Fibroblast of skin of left quadriceps (primary cell): ENCODE measurements at regions not wholly inside any gene's neighbourhood (a gene's known extent, or its start where the extent isn't known, plus 50 kb on each side); places are given as distances from the start of the nearest gene placed in this dataset.
"Not testable (repeated sequence)": the region's sequence is repeated elsewhere in the genome, so short reads cannot be mapped to it uniquely, and the experiment has no call there.

Experiments used
- DNase-seq, 2 experiments: peaks; one replicate each; pipeline ENCODE4 v3.0.0-alpha.2; 2013; ENCODE audit warnings: low read depth in 2 of 2

- DNase-seq = no peak
These were observed 328.2 kb downstream of the FOXO1 start for GRCh38 chr13:40338217-40338616.

GRCh38 chr13:40340368-40341095 is 325.9 kb downstream of the FOXO1 start:
- DNase-seq = no peak

GRCh38 chr13:40341096-40341471 is 325.4 kb downstream of the FOXO1 start:
- no peak for DNase-seq

- DNase-seq = no peak
These were observed 324.9 kb downstream of the FOXO1 start for GRCh38 chr13:40341501-40341900.

GRCh38 chr13:40342461-40342860 is 324.0 kb downstream of the FOXO1 start:
- DNase-seq = no peak

GRCh38 chr13:40342901-40343300 is 323.5 kb downstream of the FOXO1 start:
- DNase-seq = no peak

- DNase-seq = no peak
These were observed 322.7 kb downstream of the FOXO1 start for GRCh38 chr13:40343550-40344269.

- no peak for DNase-seq
These were observed 321.9 kb downstream of the FOXO1 start for GRCh38 chr13:40344270-40345148.

- DNase-seq = no peak
These were observed 321.3 kb downstream of the FOXO1 start for GRCh38 chr13:40345149-40345514.

- DNase-seq = no peak
These were observed 320.6 kb downstream of the FOXO1 start for GRCh38 chr13:40345654-40346372.

- no peak for DNase-seq
These were observed 319.8 kb downstream of the FOXO1 start for GRCh38 chr13:40346592-40346991.

- no peak for DNase-seq
These were observed 318.3 kb downstream of the FOXO1 start for GRCh38 chr13:40348096-40348679.

- no peak for DNase-seq
These were observed 316.0 kb downstream of the FOXO1 start for GRCh38 chr13:40350283-40350992.

GRCh38 chr13:40351537-40352379 is 314.7 kb downstream of the FOXO1 start:
- no peak for DNase-seq

GRCh38 chr13:40352380-40352778 is 314.1 kb downstream of the FOXO1 start:
- DNase-seq = no peak

GRCh38 chr13:40352802-40353562 is 313.5 kb downstream of the FOXO1 start:
- no peak for DNase-seq

GRCh38 chr13:40355126-40355724 is 311.2 kb downstream of the FOXO1 start:
- DNase-seq = no peak

- no peak for DNase-seq
These were observed 310.4 kb downstream of the FOXO1 start for GRCh38 chr13:40356011-40356410.

- DNase-seq = not testable (repeated sequence)
These were observed 310.0 kb downstream of the FOXO1 start for GRCh38 chr13:40356458-40356857.
